OCI-LY7 (cell line): ENCODE measurements at regions not wholly inside any gene's neighbourhood (a gene's known extent, or its start where the extent isn't known, plus 50 kb on each side); places are given as distances from the start of the nearest gene placed in this dataset.

ENCODE experiments used
- BruUV-seq: library from RNA; stranded (reverse); fragments of 400-500 nt; replicated peaks from 2 replicates; lab custom pipeline; 2021; lab: Mats Ljungman, UMichigan
- CTCF ChIA-PET: fragments of 300-600 bp; sonication (Branson Sonifier 250); formaldehyde crosslinking; loops from one replicate; lab custom pipeline; 2022; ENCODE audit warnings: antibody characterized with exemption; ENCODE audit not compliant: unreplicated experiment; lab: Charles Lee
- POLR2A ChIA-PET: fragments of 300-600 bp; sonication (Branson Sonifier 250); formaldehyde crosslinking; loops from one replicate; lab custom pipeline; 2022; ENCODE audit warnings: antibody characterized with exemption; lab: Charles Lee
- DNase-seq: peaks from one replicate; pipeline ENCODE4 v3.0.0-alpha.2; 2015; ENCODE audit warnings: low spot score
- H2AFZ ChIP-seq: fragments of 200-600 bp; sonication (generic), shearing (Covaris generic); 2 replicates; pipeline ENCODE4 v1.6.1; 2014; ENCODE audit warnings: mild to moderate bottlenecking, antibody characterized with exemption, low read length, moderate library complexity
- H3K27ac ChIP-seq: fragments of 200-600 bp; sonication (generic); 2 replicates; pipeline ENCODE4 v1.5.1; 2014; ENCODE audit warnings: mixed run types, low read depth, mild to moderate bottlenecking, moderate library complexity, low read length, inconsistent platforms; ENCODE audit not compliant: poor library complexity, severe bottlenecking
- H3K36me3 ChIP-seq: fragments of 200-600 bp; sonication (generic); 2 replicates; pipeline ENCODE4 v1.6.1; 2014; ENCODE audit warnings: mild to moderate bottlenecking, antibody characterized with exemption, low read length, moderate library complexity, mixed read lengths; ENCODE audit not compliant: insufficient read depth
- H3K4me1 ChIP-seq: fragments of 200-600 bp; sonication (generic); 2 replicates; pipeline ENCODE4 v1.5.1; 2014; ENCODE audit warnings: mild to moderate bottlenecking, low read length; ENCODE audit not compliant: insufficient read depth, poor library complexity, severe bottlenecking
- H3K4me2 ChIP-seq: fragments of 200-600 bp; sonication (generic); 2 replicates; pipeline ENCODE4 v1.6.1; 2014; ENCODE audit warnings: mild to moderate bottlenecking, low read length
- H3K4me3 ChIP-seq: fragments of 200-600 bp; sonication (generic); 2 replicates; pipeline ENCODE4 v1.5.1; 2014; ENCODE audit warnings: mild to moderate bottlenecking, low read depth, low read length; ENCODE audit not compliant: poor library complexity, severe bottlenecking
- H3K79me2 ChIP-seq: fragments of 200-600 bp; sonication (generic); 2 replicates; pipeline ENCODE4 v1.6.1; 2016; ENCODE audit warnings: low read depth, mild to moderate bottlenecking, low read length, moderate library complexity, mixed read lengths; ENCODE audit not compliant: insufficient read depth
- H3K9me2 ChIP-seq: fragments of 200-600 bp; sonication (generic); 2 replicates; pipeline ENCODE4 v1.6.1; 2016; ENCODE audit warnings: mild to moderate bottlenecking, low read length, mixed read lengths; ENCODE audit not compliant: insufficient read depth
- H3K9me3 ChIP-seq: fragments of 200-600 bp; sonication (generic); 2 replicates; pipeline ENCODE4 v1.6.1; 2014; ENCODE audit warnings: mild to moderate bottlenecking, mixed run types, low read length, mixed read lengths
- H4K20me1 ChIP-seq: fragments of 200-600 bp; sonication (generic); 2 replicates; pipeline ENCODE4 v1.6.1; 2014; ENCODE audit warnings: mild to moderate bottlenecking, antibody characterized with exemption, low read length, moderate library complexity, mixed read lengths; ENCODE audit not compliant: insufficient read depth
- EZH2phosphoT487 ChIP-seq: fragments of 200-600 bp; sonication (generic); IDR thresholded peaks from 2 replicates; pipeline ENCODE4 v1.6.1; 2018; ENCODE audit warnings: low read depth, borderline replicate concordance, mild to moderate bottlenecking, mixed run types, antibody characterized with exemption, low read length, moderate library complexity, mixed read lengths
- intact Hi-C: fragments of 100-400 bp; cut with micrococcal nuclease; formaldehyde crosslinking; loops from one replicate; pipeline ENCODE4 v1.10.0; 2022; ENCODE audit not compliant: unreplicated experiment
- TF ChIP-seq, protein P1 (sequence below): fragments of 200-600 bp; sonication (generic); conservative IDR thresholded peaks from 2 replicates; pipeline ENCODE4 v1.5.1; 2014; ENCODE audit warnings: mild to moderate bottlenecking, antibody characterized with exemption, low read length, moderate library complexity, mixed read lengths

DNA sequence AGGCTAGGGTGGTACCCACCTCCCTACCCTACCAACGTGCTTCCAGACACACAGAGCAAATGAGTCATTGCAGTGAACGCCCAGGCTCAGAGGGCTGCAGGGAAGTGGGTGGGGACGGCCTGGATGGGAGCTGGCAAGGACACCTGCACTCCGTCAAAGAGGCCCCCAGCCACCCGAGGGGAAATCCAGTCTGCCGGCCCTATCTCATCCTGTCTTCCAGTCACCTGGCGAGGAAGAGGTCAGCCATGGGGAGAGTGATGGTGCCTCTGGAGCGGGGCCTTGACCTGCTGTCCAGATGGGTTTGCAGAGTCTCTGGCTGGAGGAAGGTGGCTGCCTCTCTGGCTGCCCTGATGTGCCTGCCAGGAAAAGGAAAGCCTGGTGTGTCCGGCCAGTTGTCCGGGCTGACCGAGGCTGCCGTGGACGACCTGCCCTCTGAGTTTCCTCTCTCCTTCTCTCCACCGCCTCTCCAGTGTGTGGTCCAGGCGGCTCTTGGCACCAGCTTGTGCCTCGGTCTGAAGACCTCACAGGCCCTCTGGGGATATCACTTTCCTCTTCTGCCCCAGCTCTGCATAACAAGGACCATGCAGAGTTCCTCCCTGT is 209.7 kb upstream of the COPS8 start:
- Histone ChIP-seq H3K9me3 (no peaks in the 10 kb centered on the region), H3K4me3 (no peak overlapping the region), H3K79me2 (no peaks in the 10 kb centered on the region), H3K36me3 (no peaks in the 10 kb centered on the region), H3K9me2 (no peaks in the 10 kb centered on the region), H3K4me1 (no peaks in the 10 kb centered on the region), H3K27ac (no peak overlapping the region), H4K20me1 (no peaks in the 10 kb centered on the region), H3K4me2 (no peak overlapping the region), H2AFZ (no peak overlapping the region)
- intact Hi-C loops = no loop called here
- TF ChIP-seq, protein P1, sequence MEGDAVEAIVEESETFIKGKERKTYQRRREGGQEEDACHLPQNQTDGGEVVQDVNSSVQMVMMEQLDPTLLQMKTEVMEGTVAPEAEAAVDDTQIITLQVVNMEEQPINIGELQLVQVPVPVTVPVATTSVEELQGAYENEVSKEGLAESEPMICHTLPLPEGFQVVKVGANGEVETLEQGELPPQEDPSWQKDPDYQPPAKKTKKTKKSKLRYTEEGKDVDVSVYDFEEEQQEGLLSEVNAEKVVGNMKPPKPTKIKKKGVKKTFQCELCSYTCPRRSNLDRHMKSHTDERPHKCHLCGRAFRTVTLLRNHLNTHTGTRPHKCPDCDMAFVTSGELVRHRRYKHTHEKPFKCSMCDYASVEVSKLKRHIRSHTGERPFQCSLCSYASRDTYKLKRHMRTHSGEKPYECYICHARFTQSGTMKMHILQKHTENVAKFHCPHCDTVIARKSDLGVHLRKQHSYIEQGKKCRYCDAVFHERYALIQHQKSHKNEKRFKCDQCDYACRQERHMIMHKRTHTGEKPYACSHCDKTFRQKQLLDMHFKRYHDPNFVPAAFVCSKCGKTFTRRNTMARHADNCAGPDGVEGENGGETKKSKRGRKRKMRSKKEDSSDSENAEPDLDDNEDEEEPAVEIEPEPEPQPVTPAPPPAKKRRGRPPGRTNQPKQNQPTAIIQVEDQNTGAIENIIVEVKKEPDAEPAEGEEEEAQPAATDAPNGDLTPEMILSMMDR = no peak
- no peak for TF ChIP-seq EZH2phosphoT487
- no peak for DNase-seq
- ChIA-PET POLR2A (interaction anchor here (1.3 kb wide), 1 partner anchor 10 kb away, joined by 3 read pairs; no protein-coding TSS in a partner anchor), CTCF (no interaction called here)
- BruUV-seq = no TSS peak

DNA sequence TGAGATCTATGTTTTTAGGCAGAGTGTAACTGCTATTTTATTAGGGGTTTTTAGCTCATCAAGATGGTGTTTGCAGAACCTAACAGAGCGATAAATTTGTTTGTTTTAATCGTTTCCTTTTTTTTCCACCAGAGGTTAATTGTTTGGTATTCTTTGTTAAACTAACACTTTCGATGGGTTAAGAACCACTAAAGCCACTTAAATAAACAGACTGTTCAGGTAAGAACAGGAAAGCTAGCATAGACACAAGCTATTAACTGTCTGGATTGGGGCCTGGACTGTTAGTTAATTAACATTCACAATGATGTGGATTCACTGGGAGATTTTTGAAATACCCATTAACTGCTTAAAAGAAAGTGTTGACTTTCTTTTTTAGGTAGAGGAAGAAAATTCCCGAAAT is 209.0 kb upstream of the COPS8 start:
- Histone ChIP-seq H3K36me3 (no peaks in the 10 kb centered on the region), H2AFZ (no peak overlapping the region), H3K4me3 (no peak overlapping the region), H3K9me2 (no peaks in the 10 kb centered on the region), H3K79me2 (no peaks in the 10 kb centered on the region), H3K4me2 (no peak overlapping the region), H4K20me1 (no peaks in the 10 kb centered on the region), H3K9me3 (no peaks in the 10 kb centered on the region), H3K4me1 (no peaks in the 10 kb centered on the region), H3K27ac (no peak overlapping the region)
- CTCF ChIA-PET = no interaction called here
- TF ChIP-seq EZH2phosphoT487 = no peak
- TF ChIP-seq, protein P1 = no peak
- intact Hi-C loops = no loop called here
- POLR2A ChIA-PET = no interaction called here
- BruUV-seq = no TSS peak
- DNase-seq = no peak

- Histone ChIP-seq H3K9me3 (no peaks in the 10 kb centered on the region), H3K9me2 (no peaks in the 10 kb centered on the region), H3K79me2 (no peaks in the 10 kb centered on the region), H3K36me3 (no peaks in the 10 kb centered on the region), H3K4me3 (no peak overlapping the region), H3K4me1 (no peaks in the 10 kb centered on the region), H3K27ac (no peak overlapping the region), H2AFZ (no peak overlapping the region), H3K4me2 (no peak overlapping the region), H4K20me1 (no peaks in the 10 kb centered on the region)
- TF ChIP-seq, protein P1 = no peak
- TF ChIP-seq EZH2phosphoT487 = no peak
- POLR2A ChIA-PET = no interaction called here
- CTCF ChIA-PET = no interaction called here
- DNase-seq = no peak
- BruUV-seq = no TSS peak
- intact Hi-C loops = no loop called here
These were observed 207.7 kb upstream of the COPS8 start for GRCh38 chr2:236877972-236878371.
